DND-41 (cell line): ENCODE measurements at regions not wholly inside any gene's neighbourhood (a gene's known extent, or its start where the extent isn't known, plus 50 kb on each side); places are given as distances from the start of the nearest gene placed in this dataset.

Source experiments
- ATAC-seq: fragments of 200-7000 bp; cut with Tn5 transposase; 3 replicates; pipeline ENCODE4 v1.9.1; 2021; ENCODE audit warnings: low read depth; ENCODE audit not compliant: insufficient read depth
- DNase-seq: peaks from one replicate; pipeline ENCODE4 v3.0.0-alpha.2; 2020
- H2AFZ ChIP-seq: 2 replicates; pipeline ENCODE4 v1.6.0; 2012; ENCODE audit warnings: low read depth, low read length
- H3K27ac ChIP-seq: 2 replicates; pipeline ENCODE4 v1.5.1; 2012; ENCODE audit warnings: low read length, inconsistent platforms
- H3K27me3 ChIP-seq: fragments of 200-600 bp; sonication (generic); 2 replicates; pipeline ENCODE4 v1.6.0; 2012; ENCODE audit warnings: low read length, mild to moderate bottlenecking, inconsistent platforms; ENCODE audit not compliant: insufficient read depth, poor library complexity
- H3K36me3 ChIP-seq: 2 replicates; pipeline ENCODE4 v1.5.1; 2012; ENCODE audit warnings: low read length, inconsistent platforms; ENCODE audit not compliant: insufficient read depth
- H3K4me1 ChIP-seq: 2 replicates; pipeline ENCODE4 v1.5.1; 2012; ENCODE audit warnings: mild to moderate bottlenecking, low read length; ENCODE audit not compliant: insufficient read depth
- H3K4me2 ChIP-seq: 2 replicates; pipeline ENCODE4 v1.6.0; 2012; ENCODE audit warnings: mild to moderate bottlenecking, moderate library complexity, low read length, inconsistent platforms; ENCODE audit not compliant: insufficient read depth
- H3K4me3 ChIP-seq, 2 experiments: fragments of 200-600 bp in 1 of 2; shearing (Covaris generic) in 1 of 2; 2 replicates each; pipeline ENCODE4 v1.5.1; 2012 to 2016; ENCODE audit warnings: inconsistent platforms in 2 of 2, low read length in 2 of 2, mild to moderate bottlenecking in 2 of 2, low read depth in 1 of 2, moderate library complexity in 1 of 2
- H3K79me2 ChIP-seq: 2 replicates; pipeline ENCODE4 v1.6.0; 2012; ENCODE audit warnings: low read length, inconsistent platforms; ENCODE audit not compliant: insufficient read depth
- H3K9ac ChIP-seq: 2 replicates; pipeline ENCODE4 v1.6.0; 2012; ENCODE audit warnings: low read depth, mild to moderate bottlenecking, inconsistent platforms, low read length, moderate library complexity
- H3K9me3 ChIP-seq: 2 replicates; pipeline ENCODE4 v1.5.1; 2012; ENCODE audit warnings: low read length, moderate library complexity, mild to moderate bottlenecking, inconsistent platforms; ENCODE audit not compliant: insufficient read depth, severe bottlenecking
- H4K20me1 ChIP-seq: 2 replicates; pipeline ENCODE4 v1.6.0; 2012; ENCODE audit warnings: low read length; ENCODE audit not compliant: insufficient read depth
- EZH2 ChIP-seq: IDR thresholded peaks from 3 replicates; pipeline ENCODE4 v1.6.1; 2012; ENCODE audit warnings: borderline replicate concordance, low read depth, mild to moderate bottlenecking, moderate library complexity, low read length, inconsistent platforms; ENCODE audit not compliant: severe bottlenecking
- TF ChIP-seq, protein P1 (sequence below): IDR thresholded peaks from 2 replicates; pipeline ENCODE4 v1.5.1; 2012; ENCODE audit warnings: borderline replicate concordance, low read length, moderate library complexity, mild to moderate bottlenecking; ENCODE audit not compliant: poor library complexity, severe bottlenecking; ENCODE audit errors: extremely low read depth

GRCh38 chrX:131762802-131763234 lies 218.9 kb downstream of the OR13H1 start:
- no peak for TF ChIP-seq EZH2
- TF ChIP-seq, protein P1, sequence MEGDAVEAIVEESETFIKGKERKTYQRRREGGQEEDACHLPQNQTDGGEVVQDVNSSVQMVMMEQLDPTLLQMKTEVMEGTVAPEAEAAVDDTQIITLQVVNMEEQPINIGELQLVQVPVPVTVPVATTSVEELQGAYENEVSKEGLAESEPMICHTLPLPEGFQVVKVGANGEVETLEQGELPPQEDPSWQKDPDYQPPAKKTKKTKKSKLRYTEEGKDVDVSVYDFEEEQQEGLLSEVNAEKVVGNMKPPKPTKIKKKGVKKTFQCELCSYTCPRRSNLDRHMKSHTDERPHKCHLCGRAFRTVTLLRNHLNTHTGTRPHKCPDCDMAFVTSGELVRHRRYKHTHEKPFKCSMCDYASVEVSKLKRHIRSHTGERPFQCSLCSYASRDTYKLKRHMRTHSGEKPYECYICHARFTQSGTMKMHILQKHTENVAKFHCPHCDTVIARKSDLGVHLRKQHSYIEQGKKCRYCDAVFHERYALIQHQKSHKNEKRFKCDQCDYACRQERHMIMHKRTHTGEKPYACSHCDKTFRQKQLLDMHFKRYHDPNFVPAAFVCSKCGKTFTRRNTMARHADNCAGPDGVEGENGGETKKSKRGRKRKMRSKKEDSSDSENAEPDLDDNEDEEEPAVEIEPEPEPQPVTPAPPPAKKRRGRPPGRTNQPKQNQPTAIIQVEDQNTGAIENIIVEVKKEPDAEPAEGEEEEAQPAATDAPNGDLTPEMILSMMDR: no peak
- Histone ChIP-seq H3K4me3 (no peak overlapping the region), H3K9me3 (no peaks in the 10 kb centered on the region), H3K4me2 (no peak overlapping the region), H3K79me2 (no peaks in the 10 kb centered on the region), H3K9ac (no peak overlapping the region), H2AFZ (no peak overlapping the region), H3K27ac (no peak overlapping the region), H3K27me3 (no peaks in the 10 kb centered on the region), H3K4me1 (no peaks in the 10 kb centered on the region), H4K20me1 (no peaks in the 10 kb centered on the region), H3K36me3 (no peaks in the 10 kb centered on the region)
- ATAC-seq (no peak), DNase-seq (no peak)

- H2AFZ ChIP-seq: no peak overlapping the region
- DNase-seq (no peak), ATAC-seq (no peak)
- TF ChIP-seq EZH2: no peak
- TF ChIP-seq, protein P1: no peak
- no peaks in the 10 kb centered on the region for H4K20me1 ChIP-seq
- no peak overlapping the region for H3K4me2 ChIP-seq
- H3K27ac ChIP-seq: no peak overlapping the region
- no peaks in the 10 kb centered on the region for H3K27me3 ChIP-seq
- H3K79me2 ChIP-seq: no peaks in the 10 kb centered on the region
- no peaks in the 10 kb centered on the region for H3K9me3 ChIP-seq
- no peaks in the 10 kb centered on the region for H3K36me3 ChIP-seq
- H3K4me1 ChIP-seq: no peaks in the 10 kb centered on the region
- H3K9ac ChIP-seq: no peak overlapping the region
- no peak overlapping the region for H3K4me3 ChIP-seq
These were observed 219.8 kb downstream of the OR13H1 start for GRCh38 chrX:131763674-131764073.

GRCh38 chrX:131764216-131764615 lies 220.3 kb downstream of the OR13H1 start:
- ATAC-seq (no peak), DNase-seq (no peak)
- Histone ChIP-seq H3K4me1 (no peaks in the 10 kb centered on the region), H3K9me3 (no peaks in the 10 kb centered on the region), H3K9ac (no peak overlapping the region), H4K20me1 (no peaks in the 10 kb centered on the region), H2AFZ (no peak overlapping the region), H3K27ac (no peak overlapping the region), H3K36me3 (no peaks in the 10 kb centered on the region), H3K79me2 (no peaks in the 10 kb centered on the region), H3K27me3 (no peaks in the 10 kb centered on the region), H3K4me3 (no peak overlapping the region), H3K4me2 (no peak overlapping the region)
- no peak for TF ChIP-seq EZH2
- TF ChIP-seq, protein P1: no peak
